ENCODE measurements at regions not wholly inside any gene's neighbourhood (a gene's known extent, or its start where the extent isn't known, plus 50 kb on each side); places are given as distances from the start of the nearest gene placed in this dataset.

GRCh38 chr2:176592216-176592615 lies 323.0 kb downstream of the MTX2 start:
- Histone ChIP-seq H3K9me3 (no peaks in the 10 kb centered on the region), H3K36me3 (no peaks in the 10 kb centered on the region), H3K27me3 (no peaks in the 10 kb centered on the region), H3K4me1 (no peaks in the 10 kb centered on the region), H3K27ac (no peak overlapping the region), H3K4me3 (no peak overlapping the region)
- no peak for TF ChIP-seq POLR2A (IDR thresholded peaks at IDR 0.05)
- TF ChIP-seq, protein P1, sequence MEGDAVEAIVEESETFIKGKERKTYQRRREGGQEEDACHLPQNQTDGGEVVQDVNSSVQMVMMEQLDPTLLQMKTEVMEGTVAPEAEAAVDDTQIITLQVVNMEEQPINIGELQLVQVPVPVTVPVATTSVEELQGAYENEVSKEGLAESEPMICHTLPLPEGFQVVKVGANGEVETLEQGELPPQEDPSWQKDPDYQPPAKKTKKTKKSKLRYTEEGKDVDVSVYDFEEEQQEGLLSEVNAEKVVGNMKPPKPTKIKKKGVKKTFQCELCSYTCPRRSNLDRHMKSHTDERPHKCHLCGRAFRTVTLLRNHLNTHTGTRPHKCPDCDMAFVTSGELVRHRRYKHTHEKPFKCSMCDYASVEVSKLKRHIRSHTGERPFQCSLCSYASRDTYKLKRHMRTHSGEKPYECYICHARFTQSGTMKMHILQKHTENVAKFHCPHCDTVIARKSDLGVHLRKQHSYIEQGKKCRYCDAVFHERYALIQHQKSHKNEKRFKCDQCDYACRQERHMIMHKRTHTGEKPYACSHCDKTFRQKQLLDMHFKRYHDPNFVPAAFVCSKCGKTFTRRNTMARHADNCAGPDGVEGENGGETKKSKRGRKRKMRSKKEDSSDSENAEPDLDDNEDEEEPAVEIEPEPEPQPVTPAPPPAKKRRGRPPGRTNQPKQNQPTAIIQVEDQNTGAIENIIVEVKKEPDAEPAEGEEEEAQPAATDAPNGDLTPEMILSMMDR (IDR thresholded peaks at IDR 0.05 in 4 of 5, conservative IDR thresholded peaks at IDR 0.05 in 1 of 5): no peak
- DNase-seq (no peak), ATAC-seq (no peak)
- in situ Hi-C loops (cut with MboI; ENCODE audit: low sequenced_read_pairs in 4 of 4): no loop called here
- intact Hi-C loops (cut with DNase I; ENCODE audit: low total_unique reads): no loop called here

- Histone ChIP-seq H3K4me3 (no peak overlapping the region), H3K9me3 (no peaks in the 10 kb centered on the region), H3K27ac (no peak overlapping the region), H3K4me1 (no peaks in the 10 kb centered on the region), H3K36me3 (no peaks in the 10 kb centered on the region), H3K27me3 (no peaks in the 10 kb centered on the region)
- intact Hi-C loops (cut with DNase I; ENCODE audit: low total_unique reads): no loop called here
- no peak for ATAC-seq
- in situ Hi-C loops (cut with MboI; ENCODE audit: low sequenced_read_pairs in 4 of 4): no loop called here
- TF ChIP-seq, protein P1 (IDR thresholded peaks at IDR 0.05 in 4 of 5, conservative IDR thresholded peaks at IDR 0.05 in 1 of 5): no peak
- no peak for TF ChIP-seq POLR2A (IDR thresholded peaks at IDR 0.05)
- no peak for DNase-seq
Observed at GRCh38 chr2:176595986-176596385, 326.7 kb downstream of the MTX2 start.

DNA sequence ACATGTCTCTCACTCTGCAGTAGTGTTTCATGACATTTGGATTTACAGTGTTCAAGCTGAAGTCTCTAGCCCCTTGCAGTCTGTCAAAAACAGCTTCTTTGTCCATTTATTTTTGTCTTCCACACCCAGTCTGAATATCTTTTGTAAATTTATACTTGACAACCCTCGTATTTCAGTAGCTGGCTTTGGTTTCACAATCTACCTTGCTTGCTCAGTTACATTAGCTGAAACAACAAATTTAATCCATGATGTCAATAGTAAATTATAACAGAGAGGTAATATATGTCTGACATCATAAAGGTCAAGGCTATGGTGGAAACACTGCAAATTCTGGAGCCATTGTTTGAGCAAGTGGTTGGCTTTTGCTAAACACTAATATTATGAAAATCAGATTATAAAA lies 328.7 kb downstream of the MTX2 start:
- H3K36me3 ChIP-seq: no peaks in the 10 kb centered on the region
- H3K27ac ChIP-seq: no peak overlapping the region
- TF ChIP-seq POLR2A (IDR thresholded peaks at IDR 0.05): no peak
- in situ Hi-C loops (cut with MboI; ENCODE audit: low sequenced_read_pairs in 4 of 4): no loop called here
- H3K27me3 ChIP-seq: no peaks in the 10 kb centered on the region
- no peak for ATAC-seq
- intact Hi-C loops (cut with DNase I; ENCODE audit: low total_unique reads): no loop called here
- H3K4me1 ChIP-seq: no peaks in the 10 kb centered on the region
- no peak for DNase-seq
- H3K9me3 ChIP-seq: no peaks in the 10 kb centered on the region
- no peak overlapping the region for H3K4me3 ChIP-seq

DNA sequence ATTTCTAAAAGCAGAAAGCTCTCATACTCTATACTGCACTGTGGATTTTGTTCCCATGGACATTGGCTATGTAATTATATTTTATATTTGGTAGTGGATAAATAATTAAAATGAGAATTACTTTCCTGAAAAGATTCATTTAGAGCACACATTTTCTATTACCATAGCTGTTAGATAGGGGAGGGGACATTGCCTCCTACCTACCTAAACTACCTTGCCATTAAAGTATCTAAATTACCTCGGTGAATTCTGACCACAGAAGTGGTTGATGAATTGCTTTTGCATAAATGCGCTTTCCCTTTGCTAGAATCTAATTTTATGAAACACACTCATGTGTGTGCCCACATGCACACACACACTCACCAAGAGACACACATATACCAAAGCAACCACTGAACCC lies 329.1 kb downstream of the MTX2 start:
- H3K27me3 ChIP-seq: no peaks in the 10 kb centered on the region
- no peaks in the 10 kb centered on the region for H3K9me3 ChIP-seq
- DNase-seq: no peak
- no peaks in the 10 kb centered on the region for H3K36me3 ChIP-seq
- intact Hi-C loops (cut with DNase I; ENCODE audit: low total_unique reads) (no loop called here), in situ Hi-C loops (cut with MboI; ENCODE audit: low sequenced_read_pairs in 4 of 4) (no loop called here)
- no peak overlapping the region for H3K27ac ChIP-seq
- no peak overlapping the region for H3K4me3 ChIP-seq
- TF ChIP-seq, protein P1 (IDR thresholded peaks at IDR 0.05 in 4 of 5, conservative IDR thresholded peaks at IDR 0.05 in 1 of 5): no peak
- TF ChIP-seq POLR2A (IDR thresholded peaks at IDR 0.05): no peak
- ATAC-seq: no peak
- no peaks in the 10 kb centered on the region for H3K4me1 ChIP-seq

- no peaks in the 10 kb centered on the region for H3K27me3 ChIP-seq
- H3K36me3 ChIP-seq: no peaks in the 10 kb centered on the region
- intact Hi-C loops (cut with DNase I; ENCODE audit: low total_unique reads): no loop called here
Observed at GRCh38 chr2:176599796-176600485, 330.7 kb downstream of the MTX2 start.

More at GRCh38 chr2:176599796-176600485, 330.7 kb downstream of the MTX2 start:
- no peak for TF ChIP-seq POLR2A (IDR thresholded peaks at IDR 0.05)
- TF ChIP-seq, protein P1 (IDR thresholded peaks at IDR 0.05 in 4 of 5, conservative IDR thresholded peaks at IDR 0.05 in 1 of 5): no peak
- no peaks in the 10 kb centered on the region for H3K9me3 ChIP-seq
- in situ Hi-C loops (cut with MboI; ENCODE audit: low sequenced_read_pairs in 4 of 4): no loop called here
- DNase-seq (no peak), ATAC-seq (no peak)
- no peak overlapping the region for H3K4me3 ChIP-seq
- H3K4me1 ChIP-seq: no peaks in the 10 kb centered on the region
- H3K27ac ChIP-seq: no peak overlapping the region
